Astrocyte of the spinal cord (primary cell): ENCODE measurements at regions not wholly inside any gene's neighbourhood (a gene's known extent, or its start where the extent isn't known, plus 50 kb on each side); places are given as distances from the start of the nearest gene placed in this dataset.

Experiments
- DNase-seq: peaks from one replicate; pipeline ENCODE4 v3.0.0; 2011; ENCODE audit warnings: low read depth, low spot score
- H3K4me3 ChIP-seq: 2 replicates; pipeline ENCODE4 v1.5.1; 2011; ENCODE audit warnings: low read depth, mild to moderate bottlenecking, low read length, moderate library complexity
- CTCF ChIP-seq: IDR thresholded peaks from 2 replicates; pipeline ENCODE4 v1.5.1; 2012; ENCODE audit warnings: low read depth, mild to moderate bottlenecking, low read length, inconsistent platforms
- in situ Hi-C: cut with HindIII; loops from 2 replicates; pipeline ENCODE4 v1.10.0; 2017; ENCODE audit warnings: low sequenced_read_pairs

GRCh38 chr17:34765291-34765690 is 185.9 kb downstream of the TMEM132E start:
- no peak overlapping the region for H3K4me3 ChIP-seq
- in situ Hi-C loops, result no loop called here
- TF ChIP-seq CTCF, result no peak
- DNase-seq, result no peak

GRCh38 chr17:34764716-34765115 is 185.3 kb downstream of the TMEM132E start:
- in situ Hi-C loops, result no loop called here
- TF ChIP-seq CTCF, result no peak
- no peak for DNase-seq
- no peak overlapping the region for H3K4me3 ChIP-seq

GRCh38 chr17:34763728-34764665 is 184.6 kb downstream of the TMEM132E start:
- in situ Hi-C loops, result no loop called here
- no peak overlapping the region for H3K4me3 ChIP-seq
- DNase-seq, result no peak
- TF ChIP-seq CTCF, result no peak

GRCh38 chr17:34762078-34762477 is 182.7 kb downstream of the TMEM132E start:
- TF ChIP-seq CTCF, result no peak
- no peak for DNase-seq
- in situ Hi-C loops, result no loop called here
- H3K4me3 ChIP-seq, result no peak overlapping the region

GRCh38 chr17:34761646-34762045 is 182.3 kb downstream of the TMEM132E start:
- DNase-seq, result no peak
- in situ Hi-C loops, result no loop called here
- H3K4me3 ChIP-seq, result no peak overlapping the region
- no peak for TF ChIP-seq CTCF

GRCh38 chr17:34760931-34761495 is 181.6 kb downstream of the TMEM132E start:
- no peak for TF ChIP-seq CTCF
- in situ Hi-C loops, result no loop called here

More at GRCh38 chr17:34760931-34761495, 181.6 kb downstream of the TMEM132E start:
- H3K4me3 ChIP-seq, result no peak overlapping the region
- no peak for DNase-seq
